ENCODE measurements at regions not wholly inside any gene's neighbourhood (a gene's known extent, or its start where the extent isn't known, plus 50 kb on each side); places are given as distances from the start of the nearest gene placed in this dataset.
"Not testable (repeated sequence)": the region's sequence is repeated elsewhere in the genome, so short reads cannot be mapped to it uniquely, and the experiment has no call there.

GRCh38 chr6:27797960-27798359 is 114.2 kb downstream of the OR2B2 start:
- TF ChIP-seq CTCF (IDR thresholded peaks at IDR 0.05; ENCODE audit: low read depth, low read length), result no peak

GRCh38 chr6:27796736-27797481 is 115.3 kb downstream of the OR2B2 start:
- not testable (repeated sequence) for H3K4me3 ChIP-seq (ENCODE audit: low read depth, low read length)

More at GRCh38 chr6:27797960-27798359, 114.2 kb downstream of the OR2B2 start:
- H3K4me3 ChIP-seq (ENCODE audit: low read depth, low read length), result no peak overlapping the region

- peak; percentile 66 for TF ChIP-seq CTCF (IDR thresholded peaks at IDR 0.05; ENCODE audit: low read depth, low read length)
- no peak overlapping the region for H3K4me3 ChIP-seq (ENCODE audit: low read depth, low read length)
Observed at GRCh38 chr6:27795697-27796494, 116.3 kb downstream of the OR2B2 start.

- TF ChIP-seq CTCF (IDR thresholded peaks at IDR 0.05; ENCODE audit: low read depth, low read length), result no peak
- H3K4me3 ChIP-seq (ENCODE audit: low read depth, low read length), result peak overlapping the region; percentile 69
Observed at GRCh38 chr6:27791182-27791943, 120.8 kb downstream of the OR2B2 start.

GRCh38 chr6:27788376-27788775 is 123.8 kb downstream of the OR2B2 start:
- not testable (repeated sequence) for H3K4me3 ChIP-seq (ENCODE audit: low read depth, low read length)

GRCh38 chr6:27786048-27786447 is 126.1 kb downstream of the OR2B2 start:
- no peak overlapping the region for H3K4me3 ChIP-seq (ENCODE audit: low read depth, low read length)
- no peak for TF ChIP-seq CTCF (IDR thresholded peaks at IDR 0.05; ENCODE audit: low read depth, low read length)

- H3K4me3 ChIP-seq (ENCODE audit: low read depth, low read length), result no peak overlapping the region
- TF ChIP-seq CTCF (IDR thresholded peaks at IDR 0.05; ENCODE audit: low read depth, low read length), result no peak
Observed at GRCh38 chr6:27785294-27785693, 126.9 kb downstream of the OR2B2 start.

- no peak overlapping the region for H3K4me3 ChIP-seq (ENCODE audit: low read depth, low read length)
- no peak for TF ChIP-seq CTCF (IDR thresholded peaks at IDR 0.05; ENCODE audit: low read depth, low read length)
Observed at GRCh38 chr6:27782748-27783147, 129.4 kb downstream of the OR2B2 start.
